H1 (cell line): ENCODE measurements at regions not wholly inside any gene's neighbourhood (a gene's known extent, or its start where the extent isn't known, plus 50 kb on each side); places are given as distances from the start of the nearest gene placed in this dataset.
A peak's percentile ranks its signal among the peaks of the same experiment; 100 is the strongest.

Source experiments
- CTCF ChIA-PET: fragments of 300-600 bp; sonication (Branson Sonifier 250); formaldehyde crosslinking; loops from one replicate; lab custom pipeline; 2021; ENCODE audit not compliant: partially characterized antibody; lab: Charles Lee
- POLR2A ChIA-PET: fragments of 300-600 bp; sonication (Branson Sonifier 250); formaldehyde crosslinking; loops from one replicate; lab custom pipeline; 2021; ENCODE audit warnings: inconsistent platforms; ENCODE audit not compliant: partially characterized antibody; lab: Charles Lee
- DNase-seq, 2 experiments: peaks; one replicate each; pipeline versions ENCODE4 v3.0.0 to v3.0.0-alpha.2; 2010 to 2022; ENCODE audit warnings: low spot score in 2 of 2, low read depth in 1 of 2, mixed read lengths in 1 of 2
- FAIRE-seq: peaks from 2 replicates; lab custom pipeline; 2011; peaks lifted over from hg19 to GRCh38; lab: Jason Lieb, UNC
- H2AFZ ChIP-seq: 2 replicates; pipeline ENCODE4 v1.8.1; 2012; ENCODE audit warnings: low read length, inconsistent platforms
- H2AK5ac ChIP-seq: 2 replicates; pipeline ENCODE4 v1.6.1; 2013; ENCODE audit warnings: low read depth, low read length
- H2BK120ac ChIP-seq: replicated peaks from 2 replicates; pipeline ENCODE3; 2013; ENCODE audit warnings: low read depth, low read length, inconsistent platforms
- H2BK12ac ChIP-seq: 2 replicates; pipeline ENCODE4 v1.6.1; 2013; ENCODE audit warnings: low read depth, low read length
- H2BK15ac ChIP-seq: 2 replicates; pipeline ENCODE4 v1.6.1; 2013; ENCODE audit warnings: low read length
- H2BK20ac ChIP-seq: 2 replicates; pipeline ENCODE4 v1.6.1; 2013; ENCODE audit warnings: low read length
- H2BK5ac ChIP-seq: 2 replicates; pipeline ENCODE4 v1.6.1; 2013; ENCODE audit warnings: low read depth, low read length
- H3K14ac ChIP-seq: 2 replicates; pipeline ENCODE4 v1.6.1; 2013; ENCODE audit warnings: inconsistent platforms; ENCODE audit not compliant: insufficient read length
- H3K18ac ChIP-seq: 2 replicates; pipeline ENCODE4 v1.6.1; 2013; ENCODE audit warnings: low read length; ENCODE audit errors: extremely low read depth
- H3K23ac ChIP-seq: 2 replicates; pipeline ENCODE4 v1.6.1; 2013; ENCODE audit warnings: inconsistent platforms; ENCODE audit not compliant: insufficient read length
- H3K23me2 ChIP-seq: 2 replicates; pipeline ENCODE4 v1.6.1; 2013; ENCODE audit warnings: low read depth, low read length
- H3K27ac ChIP-seq: 2 replicates; pipeline ENCODE4 v1.6.1; 2011; ENCODE audit warnings: low read depth, low read length, inconsistent platforms
- H3K27me3 ChIP-seq, 4 experiments: replicated peaks in 1 of 4; 1 replicate in 1 of 4; 2 replicates in 3 of 4; pipeline versions ENCODE4 v1.6.1 to v1.8.1; 2011 to 2013; ENCODE audit warnings: low read length in 3 of 4, mild to moderate bottlenecking in 3 of 4, inconsistent platforms in 2 of 4, mixed read lengths in 2 of 4, moderate library complexity in 1 of 4; ENCODE audit not compliant: control insufficient read depth in 3 of 4, insufficient read depth in 3 of 4; ENCODE audit errors: extremely low read depth in 1 of 4
- H3K36me3 ChIP-seq, 4 experiments: 2 replicates each; pipeline versions ENCODE4 v1.6.1 to v1.8.1; 2011 to 2013; ENCODE audit warnings: mild to moderate bottlenecking in 4 of 4, low read length in 3 of 4, moderate library complexity in 2 of 4, control low read depth in 1 of 4, inconsistent platforms in 1 of 4; ENCODE audit not compliant: insufficient read depth in 4 of 4, control insufficient read depth in 2 of 4
- H3K4ac ChIP-seq: replicated peaks from 2 replicates; pipeline ENCODE3; 2013; ENCODE audit warnings: low read length, low read depth, mixed read lengths, inconsistent platforms; ENCODE audit not compliant: insufficient read length
- H3K4me1 ChIP-seq, 4 experiments: replicated peaks in 1 of 4; 1 replicate in 1 of 4; 2 replicates in 3 of 4; pipeline versions ENCODE4 v1.6.1 to v1.8.1; 2011 to 2013; ENCODE audit warnings: low read length in 3 of 4, inconsistent platforms in 2 of 4, mixed read lengths in 1 of 4; ENCODE audit not compliant: insufficient read depth in 4 of 4, control insufficient read depth in 3 of 4
- H3K4me2 ChIP-seq, 2 experiments: 2 replicates each; pipeline versions ENCODE4 v1.6.1 to v1.8.1; 2011 to 2013; ENCODE audit warnings: low read depth in 2 of 2, low read length in 2 of 2, control low read depth in 1 of 2, inconsistent platforms in 1 of 2, mild to moderate bottlenecking in 1 of 2; ENCODE audit not compliant: insufficient read depth in 1 of 2
- H3K4me3 ChIP-seq, 4 experiments: fragments of 200-600, 300-600 bp in 1 of 4; sonication (generic), shearing (Covaris generic), sonication (Bioruptor Twin) in 1 of 4; 2 replicates each; pipeline versions ENCODE4 v1.5.1 to v1.8.1; 2011 to 2016; ENCODE audit warnings: low read length in 4 of 4, low read depth in 3 of 4, control low read depth in 2 of 4, inconsistent platforms in 2 of 4, mild to moderate bottlenecking in 2 of 4, mixed read lengths in 1 of 4, moderate library complexity in 1 of 4; ENCODE audit not compliant: insufficient read depth in 2 of 4; ENCODE audit errors: extremely low read depth in 1 of 4
- H3K56ac ChIP-seq: replicated peaks from 2 replicates; pipeline ENCODE3; 2013; ENCODE audit warnings: low read depth, mild to moderate bottlenecking, mixed read lengths, low read length, inconsistent platforms; ENCODE audit not compliant: insufficient read length
- H3K79me1 ChIP-seq: 2 replicates; pipeline ENCODE4 v1.6.1; 2013; ENCODE audit warnings: low read depth, low read length, control low read depth
- H3K79me2 ChIP-seq, 2 experiments: 2 replicates each; pipeline versions ENCODE4 v1.6.1 to v1.8.1; 2012 to 2013; ENCODE audit warnings: low read length in 2 of 2, mild to moderate bottlenecking in 2 of 2, inconsistent platforms in 1 of 2; ENCODE audit not compliant: insufficient read depth in 2 of 2, control insufficient read depth in 1 of 2
- H3K9ac ChIP-seq, 4 experiments: replicated peaks in 1 of 4; 1 replicate in 1 of 4; 2 replicates in 3 of 4; pipeline versions ENCODE4 v1.6.1 to v1.8.1; 2011 to 2013; ENCODE audit warnings: low read depth in 3 of 4, low read length in 3 of 4, control low read depth in 2 of 4, mild to moderate bottlenecking in 2 of 4, moderate library complexity in 2 of 4, inconsistent platforms in 1 of 4; ENCODE audit errors: extremely low read depth in 1 of 4
- H3K9me3 ChIP-seq, 2 experiments: 2 replicates each; pipeline versions ENCODE4 v1.6.1 to v1.8.1; 2012 to 2013; ENCODE audit warnings: mild to moderate bottlenecking in 2 of 2, moderate library complexity in 2 of 2, control low read depth in 1 of 2, inconsistent platforms in 1 of 2, low read depth in 1 of 2, low read length in 1 of 2, mixed read lengths in 1 of 2; ENCODE audit not compliant: insufficient read depth in 2 of 2
- H4K20me1 ChIP-seq, 2 experiments: replicated peaks in 1 of 2; 2 replicates each; pipeline versions ENCODE3 to v1.8.1; 2011 to 2013; ENCODE audit warnings: inconsistent platforms in 2 of 2, low read length in 2 of 2, mild to moderate bottlenecking in 1 of 2; ENCODE audit not compliant: insufficient read depth in 2 of 2, control insufficient read depth in 1 of 2
- H4K5ac ChIP-seq: 2 replicates; pipeline ENCODE4 v1.6.1; 2013; ENCODE audit warnings: low read length, low read depth, mixed read lengths, inconsistent platforms; ENCODE audit not compliant: insufficient read length
- H4K8ac ChIP-seq: 2 replicates; pipeline ENCODE4 v1.8.0; 2013; ENCODE audit warnings: mild to moderate bottlenecking, moderate library complexity, low read length, inconsistent platforms; ENCODE audit not compliant: insufficient read depth; ENCODE audit errors: extremely low read depth
- H4K91ac ChIP-seq: replicated peaks from 2 replicates; pipeline ENCODE3; 2013; ENCODE audit warnings: low read length, mixed read lengths, inconsistent platforms; ENCODE audit not compliant: insufficient read length
- KDM5A ChIP-seq: fragments of 200-600 bp; IDR thresholded peaks from 2 replicates; pipeline ENCODE4 v1.7.1; 2012; ENCODE audit warnings: mild to moderate bottlenecking, low read length, inconsistent platforms, mixed read lengths
- PHF8 ChIP-seq: fragments of 200-600 bp; sonication (generic); conservative IDR thresholded peaks from 2 replicates; pipeline ENCODE4 v1.7.1; 2012; ENCODE audit warnings: low read depth, mild to moderate bottlenecking, inconsistent platforms, low read length, moderate library complexity
- POLR2A ChIP-seq, 2 experiments: IDR thresholded peaks; 1 replicate in 1 of 2; 2 replicates in 1 of 2; pipeline ENCODE4 v1.6.1; 2011; ENCODE audit warnings: low read depth in 2 of 2, low read length in 2 of 2, mild to moderate bottlenecking in 2 of 2; ENCODE audit errors: control extremely low read depth in 1 of 2
- POU5F1 ChIP-seq: IDR thresholded peaks from 2 replicates; pipeline ENCODE4 v1.6.1; 2011; ENCODE audit warnings: low read depth, mild to moderate bottlenecking, low read length, moderate library complexity
- RBBP5 ChIP-seq: IDR thresholded peaks from 2 replicates; pipeline ENCODE4 v1.7.1; 2012; ENCODE audit warnings: low read depth, mild to moderate bottlenecking, inconsistent platforms, low read length, moderate library complexity, borderline replicate concordance
- RXRA ChIP-seq: IDR thresholded peaks from 2 replicates; pipeline ENCODE4 v1.6.1; 2011; ENCODE audit warnings: low read depth, mild to moderate bottlenecking, low read length, moderate library complexity; ENCODE audit not compliant: insufficient read depth
- SIRT6 ChIP-seq: IDR thresholded peaks from one replicate; pipeline ENCODE4 v1.7.1; 2012; ENCODE audit warnings: low read length, inconsistent platforms
- SRF ChIP-seq: IDR thresholded peaks from 2 replicates; pipeline ENCODE4 v1.6.1; 2011; ENCODE audit warnings: mild to moderate bottlenecking, low read depth, low read length, moderate library complexity
- TCF12 ChIP-seq: IDR thresholded peaks from 2 replicates; pipeline ENCODE4 v1.6.1; 2011; ENCODE audit warnings: low read depth, mild to moderate bottlenecking, low read length
- TEAD4 ChIP-seq: IDR thresholded peaks from 2 replicates; pipeline ENCODE4 v1.6.1; 2012; ENCODE audit warnings: low read depth, low read length, inconsistent platforms, mixed read lengths
- USF2 ChIP-seq: IDR thresholded peaks from 2 replicates; pipeline ENCODE4 v1.6.1; 2011; ENCODE audit warnings: low read length, improper control_type of control experiment
- WGBS, 2 experiments: shearing (Covaris generic) in 1 of 2; methylation state at CpG; one replicate each; pipeline versions ENCODE4 v1.1.6 to v1.1.7; 2013 to 2015; ENCODE audit warnings: low lambda C conversion rate in 2 of 2, mixed read lengths in 2 of 2, inconsistent platforms in 1 of 2, low coverage in 1 of 2, missing lambda C conversion rate in 1 of 2; ENCODE audit not compliant: insufficient replicate concordance in 2 of 2, insufficient coverage in 1 of 2, insufficient read length in 1 of 2; ENCODE audit errors: extremely low coverage in 1 of 2, missing lambda C conversion rate in 1 of 2; 5-methylcytosine and 5-hydroxymethylcytosine counted together

DNA sequence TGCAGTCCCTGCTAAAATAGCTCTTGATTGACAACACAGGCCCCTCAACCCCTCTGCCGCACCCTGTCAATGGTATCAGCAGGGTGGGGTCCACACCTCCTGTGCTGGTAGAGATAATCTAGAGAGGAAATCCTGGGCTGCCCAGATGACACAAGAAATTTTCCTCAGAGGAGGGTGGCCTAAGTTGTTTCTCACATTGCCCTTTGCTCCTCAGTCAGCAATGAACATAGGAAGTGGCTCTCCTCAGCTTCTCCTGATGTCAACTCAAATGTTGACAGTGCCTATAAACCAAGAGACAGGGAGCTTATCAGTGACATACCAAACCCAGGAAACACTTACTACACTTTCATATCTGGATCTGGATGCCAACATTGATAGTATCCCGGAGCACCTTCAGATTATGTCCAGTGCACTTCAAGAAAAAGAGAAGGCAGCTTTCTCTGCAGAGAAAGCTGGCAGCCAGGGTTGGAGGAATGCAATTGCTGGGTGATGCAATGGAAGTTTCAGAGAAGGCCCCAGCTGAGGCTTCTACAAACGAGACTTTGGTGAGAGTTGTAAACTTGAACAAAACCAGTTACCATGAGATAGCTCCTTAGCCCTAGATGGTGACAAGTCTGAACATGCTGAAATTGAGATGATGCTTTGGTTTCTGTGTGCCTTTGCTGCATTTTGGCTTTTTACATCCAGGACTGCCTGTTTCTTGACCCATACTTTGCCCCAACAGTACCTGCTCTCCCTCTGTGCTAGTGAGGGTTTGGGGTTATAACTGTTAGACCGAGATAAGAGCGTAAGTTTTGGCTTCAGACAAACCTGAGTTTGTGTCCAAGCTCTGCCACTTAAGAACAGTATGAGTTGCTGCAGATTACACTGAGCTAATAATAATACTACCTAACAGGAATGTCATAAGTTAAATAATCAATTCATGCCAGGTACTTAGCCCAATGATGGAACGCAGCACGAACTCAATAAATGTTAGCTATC, 183.5 kb downstream of the NUAK1 start:
- Histone ChIP-seq H2BK20ac (no peak overlapping the region; the same call in 1 of the 2 replicates), H3K79me2 (no peaks in the 10 kb centered on the region), H3K27me3 (no peaks in the 10 kb centered on the region), H3K79me1 (no peaks in the 10 kb centered on the region), H4K5ac (no peak overlapping the region), H3K18ac (no peak overlapping the region), H4K20me1 (no peaks in the 10 kb centered on the region), H3K4ac (no peak overlapping the region), H2BK5ac (no peak overlapping the region), H3K4me3 (no peak overlapping the region), H2AK5ac (no peak overlapping the region), H3K4me2 (no peak overlapping the region), H4K91ac (no peak overlapping the region), H3K23ac (no peak overlapping the region), H4K8ac (no peak overlapping the region), H3K27ac (no peak overlapping the region), H3K14ac (no peak overlapping the region), H2AFZ (0 out of 2 replicates have a peak overlapping the region, but pooled peaks have one; percentile 31), H3K9me3 (no peaks in the 10 kb centered on the region), H3K9ac (no peak overlapping the region), H2BK120ac (no peak overlapping the region), H2BK15ac (no peak overlapping the region), H3K36me3 (no peaks in the 10 kb centered on the region), H3K56ac (no peak overlapping the region), H3K4me1 (no peaks in the 10 kb centered on the region), H3K23me2 (no peaks in the 10 kb centered on the region), H2BK12ac (no peak overlapping the region)
- DNase-seq: no peak
- WGBS, 2 experiments: 93% methylated on average over 7 of the region's 7 CpGs; no CpG with 5 or more reads in 1 of the 2 experiments
- ChIA-PET POLR2A (no interaction called here), CTCF (interaction anchor here (1.2 to 1.6 kb wide), 4 partner anchors 10 to 535 kb away, joined by 3 to 5 read pairs (median 4); no protein-coding TSS in a partner anchor)
- FAIRE-seq: peak; percentile 7
- no peak for TF ChIP-seq RXRA
- no peak for TF ChIP-seq TEAD4
- TF ChIP-seq SIRT6: no peak
- no peak for TF ChIP-seq POLR2A (IDR thresholded peaks at IDR 0.05; ENCODE audit: control extremely low read depth in 1 of 2, low read depth in 2 of 2, low read length in 2 of 2)
- no peak for TF ChIP-seq USF2
- no peak for TF ChIP-seq KDM5A
- TF ChIP-seq SRF: no peak
- no peak for TF ChIP-seq RBBP5
- TF ChIP-seq TCF12: no peak
- no peak for TF ChIP-seq PHF8
- TF ChIP-seq POU5F1: no peak
